Natural killer cell (primary cell): ENCODE measurements at regions not wholly inside any gene's neighbourhood (a gene's known extent, or its start where the extent isn't known, plus 50 kb on each side); places are given as distances from the start of the nearest gene placed in this dataset.

Source experiments
- ATAC-seq, 3 donors: fragments of 150-1000 bp in 2 of 3; fragments of 200-7000 bp in 1 of 3; cut with Tn5 transposase; 1 replicate in 1 of 3; 2 replicates in 2 of 3; pipeline ENCODE4 v1.10.0; 2021; ENCODE audit warnings: mild to moderate bottlenecking in 2 of 3, moderate library complexity in 2 of 3
- DNase-seq, 2 donors: peaks; one replicate each; pipeline versions ENCODE4 v3.0.0 to v3.0.0-alpha.2; 2013 to 2021; ENCODE audit warnings: mixed read lengths in 1 of 2
- H3K27ac ChIP-seq: one replicate; pipeline ENCODE4 v1.5.1; 2013; ENCODE audit warnings: mild to moderate bottlenecking, low read length
- H3K27me3 ChIP-seq: one replicate; pipeline ENCODE4 v1.6.1; 2013; ENCODE audit warnings: low read length; ENCODE audit not compliant: control insufficient read depth, insufficient read depth
- H3K36me3 ChIP-seq: one replicate; pipeline ENCODE4 v1.6.1; 2013; ENCODE audit warnings: low read length; ENCODE audit not compliant: control insufficient read depth, insufficient read depth
- H3K4me1 ChIP-seq: one replicate; pipeline ENCODE4 v1.6.1; 2013; ENCODE audit warnings: low read length; ENCODE audit not compliant: control insufficient read depth, insufficient read depth
- H3K4me3 ChIP-seq: one replicate; pipeline ENCODE4 v1.5.1; 2013; ENCODE audit warnings: low read length
- H3K9me3 ChIP-seq: one replicate; pipeline ENCODE4 v1.6.1; 2013; ENCODE audit warnings: low read length; ENCODE audit not compliant: control insufficient read depth, insufficient read depth
- H3K27ac Mint-ChIP-seq, 2 donors: one replicate each; pipeline ENCODE4 v1.8.0; 2022; ENCODE audit warnings: mild to moderate bottlenecking in 2 of 2, mixed read lengths in 2 of 2, moderate library complexity in 1 of 2
- H3K27me3 Mint-ChIP-seq, 2 donors: one replicate each; pipeline ENCODE4 v1.8.0; 2022; ENCODE audit warnings: low read depth in 2 of 2, mixed read lengths in 2 of 2
- H3K36me3 Mint-ChIP-seq: one replicate; pipeline ENCODE4 v1.8.0; 2022; ENCODE audit warnings: mixed read lengths
- H3K4me1 Mint-ChIP-seq, 2 donors: one replicate each; pipeline ENCODE4 v1.8.0; 2022; ENCODE audit warnings: mixed read lengths in 2 of 2
- H3K4me3 Mint-ChIP-seq: one replicate; pipeline ENCODE4 v1.8.0; 2022; ENCODE audit warnings: mild to moderate bottlenecking, moderate library complexity, mixed read lengths
- H3K9me3 Mint-ChIP-seq, 2 donors: one replicate each; pipeline ENCODE4 v1.8.0; 2022; ENCODE audit warnings: mixed read lengths in 2 of 2
- CTCF ChIP-seq: fragments of 200-600 bp; IDR thresholded peaks from one replicate; pipeline ENCODE4 v1.8.0; 2022; ENCODE audit warnings: antibody characterized with exemption
- WGBS: methylation state at CpG from one replicate; pipeline ENCODE4 v1.1.7; 2013; ENCODE audit warnings: missing lambda C conversion rate; ENCODE audit not compliant: insufficient coverage; 5-methylcytosine and 5-hydroxymethylcytosine counted together
- intact Hi-C: fragments of 100-400 bp; cut with micrococcal nuclease; formaldehyde crosslinking; loops from one replicate; pipeline ENCODE4 v1.14.2; 2022

DNA sequence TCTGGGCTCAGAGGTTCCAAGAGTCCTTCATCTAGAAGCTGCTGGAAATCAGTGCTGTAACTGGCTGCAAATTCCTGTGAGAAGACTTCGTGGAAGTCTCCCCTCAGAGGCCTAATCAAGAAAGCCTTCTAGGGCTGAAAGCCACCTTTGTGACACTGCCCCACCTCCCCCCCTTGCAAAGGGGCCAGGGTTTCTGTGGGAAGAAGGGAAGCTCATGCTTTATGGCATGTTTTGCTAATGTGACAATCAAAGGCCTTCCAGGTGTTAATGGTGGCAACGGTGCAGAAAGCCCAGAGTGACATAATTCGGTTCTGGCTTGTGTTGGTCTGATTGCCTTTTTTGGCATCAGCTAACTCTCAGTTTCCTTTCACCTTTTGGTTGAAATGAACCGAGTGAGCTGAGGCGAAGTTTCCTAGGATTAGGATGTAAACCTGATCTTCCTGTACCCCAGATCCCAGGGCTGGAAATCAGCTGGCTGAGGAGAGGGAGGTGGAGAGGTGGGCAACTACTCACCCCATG is 126.9 kb upstream of the TRIB2 start:
- Histone ChIP-seq H3K27ac (no peak overlapping the region), H3K9me3 (no peaks in the 10 kb centered on the region), H3K36me3 (no peaks in the 10 kb centered on the region), H3K4me1 (peaks cover 12% of the 10 kb centered on the region), H3K4me3 (no peak overlapping the region), H3K27me3 (no peaks in the 10 kb centered on the region)
- DNase-seq = no peak
- intact Hi-C loops = loop anchor here (5.0 kb wide), 1 partner anchor 127 kb away; the partner anchor contains the start of gene TRIB2
- H3K4me3 Mint-ChIP-seq = no peak overlapping the region
- peaks cover 28% of the 10 kb centered on the region in 2 donors for H3K4me1 Mint-ChIP-seq
- ATAC-seq = no peak
- TF ChIP-seq CTCF = no peak
- WGBS = 81% methylated on average over 5 of the region's 5 CpGs
- no peaks in the 10 kb centered on the region for H3K27me3 Mint-ChIP-seq
- H3K36me3 Mint-ChIP-seq = no peaks in the 10 kb centered on the region
- no peaks in the 10 kb centered on the region for H3K9me3 Mint-ChIP-seq
- H3K27ac Mint-ChIP-seq = no peak overlapping the region

GRCh38 chr2:12592296-12592695 is 124.4 kb upstream of the TRIB2 start:
- H3K4me3 ChIP-seq = no peak overlapping the region
- no peaks in the 10 kb centered on the region for H3K9me3 ChIP-seq
- Mint-ChIP-seq H3K27me3 (no peaks in the 10 kb centered on the region), H3K9me3 (no peaks in the 10 kb centered on the region), H3K4me1 (peaks cover 23 to 24% of the 10 kb centered on the region in 2 donors), H3K36me3 (no peaks in the 10 kb centered on the region), H3K4me3 (no peak overlapping the region), H3K27ac (no peak overlapping the region)
- no peak overlapping the region for H3K27ac ChIP-seq
- ATAC-seq (no peak), DNase-seq (no peak)
- TF ChIP-seq CTCF = no peak
- H3K27me3 ChIP-seq = no peaks in the 10 kb centered on the region
- intact Hi-C loops = no loop called here
- H3K36me3 ChIP-seq = no peaks in the 10 kb centered on the region
- peaks cover 12% of the 10 kb centered on the region for H3K4me1 ChIP-seq
- 86% methylated on average over 3 of the region's 3 CpGs for WGBS

- no peak for DNase-seq
- WGBS = 96% methylated on average over 3 of the region's 4 CpGs
These were observed 122.1 kb upstream of the TRIB2 start for GRCh38 chr2:12594590-12594989.

More at GRCh38 chr2:12594590-12594989, 122.1 kb upstream of the TRIB2 start:
- Mint-ChIP-seq H3K9me3 (no peaks in the 10 kb centered on the region), H3K36me3 (no peaks in the 10 kb centered on the region), H3K27me3 (peaks cover 0 to 3% of the 10 kb centered on the region in 2 donors), H3K4me3 (no peak overlapping the region), H3K27ac (no peak overlapping the region), H3K4me1 (peaks cover 6 to 7% of the 10 kb centered on the region in 2 donors)
- no peaks in the 10 kb centered on the region for H3K27me3 ChIP-seq
- H3K27ac ChIP-seq = no peak overlapping the region
- intact Hi-C loops = no loop called here
- no peaks in the 10 kb centered on the region for H3K9me3 ChIP-seq
- H3K4me3 ChIP-seq = no peak overlapping the region
- H3K36me3 ChIP-seq = no peaks in the 10 kb centered on the region
- no peak for ATAC-seq
- no peak for TF ChIP-seq CTCF
- peaks cover 3% of the 10 kb centered on the region for H3K4me1 ChIP-seq
